PC-9 (cell line): ENCODE measurements at regions not wholly inside any gene's neighbourhood (a gene's known extent, or its start where the extent isn't known, plus 50 kb on each side); places are given as distances from the start of the nearest gene placed in this dataset.

ENCODE experiments used
- CTCF ChIP-seq: fragments of 200-600 bp; sonication (generic); conservative IDR thresholded peaks from 2 replicates; pipeline ENCODE4 v1.6.1; 2017; ENCODE audit warnings: mixed run types, antibody characterized with exemption, mild to moderate bottlenecking, moderate library complexity
- EZH2 ChIP-seq: fragments of 200-600 bp; sonication (generic); IDR thresholded peaks from 2 replicates; pipeline ENCODE4 v1.8.0; 2017; ENCODE audit warnings: antibody characterized with exemption, low read depth

- TF ChIP-seq CTCF (no peak), EZH2 (no peak)
Observed at GRCh38 chr4:125758438-125758837, 443.7 kb downstream of the FAT4 start.
